Islet precursor cell (in vitro differentiated cells): ENCODE measurements at regions not wholly inside any gene's neighbourhood (a gene's known extent, or its start where the extent isn't known, plus 50 kb on each side); places are given as distances from the start of the nearest gene placed in this dataset.
"Not testable (repeated sequence)": the region's sequence is repeated elsewhere in the genome, so short reads cannot be mapped to it uniquely, and the experiment has no call there.

Experiments used
- DNase-seq: peaks from one replicate; pipeline ENCODE4 v3.0.0-alpha.2; 2018

DNA sequence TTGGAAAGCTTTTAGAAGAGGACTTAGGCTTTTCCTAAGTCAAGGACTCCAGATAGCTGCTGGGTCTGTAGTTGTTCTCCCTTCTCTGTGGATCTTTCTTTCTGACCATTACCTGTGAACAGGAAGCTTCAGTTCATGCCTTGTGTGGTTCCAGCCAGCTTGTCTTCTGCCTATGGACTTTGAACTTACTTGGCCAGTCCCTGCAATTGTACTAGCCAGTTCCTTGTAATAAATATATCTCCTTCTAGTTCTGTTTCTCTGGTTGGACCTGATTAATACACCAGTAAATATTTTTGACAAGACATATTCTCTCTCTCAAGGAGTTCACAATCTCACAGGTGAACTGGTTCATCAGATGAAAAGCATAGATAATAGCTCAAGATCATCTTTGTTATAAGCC, 341.3 kb upstream of the DPPA4 start:
- no peak for DNase-seq

DNA sequence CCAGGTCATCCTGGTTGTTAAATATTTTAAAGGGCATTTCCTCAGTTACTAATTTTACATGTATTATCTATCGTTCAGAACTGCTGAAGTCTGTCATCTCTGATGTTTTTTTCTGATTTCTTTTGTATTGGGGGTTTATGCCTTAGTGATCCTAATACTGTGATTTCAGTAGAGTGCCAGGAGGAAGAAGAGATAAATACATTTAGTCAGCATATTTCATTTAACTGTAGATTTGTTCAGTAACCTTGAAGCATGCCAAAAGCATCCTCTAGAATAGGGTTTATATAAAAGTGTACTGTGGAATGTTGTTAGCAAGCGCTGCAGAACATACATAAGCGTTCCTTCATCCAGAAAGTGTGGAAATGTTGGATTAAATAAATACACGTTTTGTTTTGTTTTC, 342.3 kb upstream of the DPPA4 start:
- DNase-seq, result no peak

DNA sequence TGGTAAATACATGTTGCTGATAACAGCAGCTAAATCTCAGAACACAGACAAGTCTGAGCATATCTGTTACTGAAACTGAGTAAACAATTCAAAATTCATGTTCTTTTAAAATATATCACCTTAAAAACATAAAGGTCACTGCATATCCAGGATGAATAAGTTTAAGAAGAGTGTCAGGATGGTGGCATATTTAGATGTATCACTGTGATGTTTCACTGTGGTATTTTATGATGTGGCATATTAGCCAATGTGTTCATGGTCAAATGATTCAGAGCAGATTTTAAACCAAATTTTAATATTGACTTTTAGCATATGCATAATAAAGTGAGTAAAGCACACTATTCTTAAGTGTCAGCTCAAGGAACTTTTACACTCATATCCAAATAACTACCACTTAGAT, 346.4 kb upstream of the DPPA4 start:
- no peak for DNase-seq

- DNase-seq, result peak; percentile 90
Measured at GRCh38 chr3:109685084-109686079, 348.0 kb upstream of the DPPA4 start.

DNA sequence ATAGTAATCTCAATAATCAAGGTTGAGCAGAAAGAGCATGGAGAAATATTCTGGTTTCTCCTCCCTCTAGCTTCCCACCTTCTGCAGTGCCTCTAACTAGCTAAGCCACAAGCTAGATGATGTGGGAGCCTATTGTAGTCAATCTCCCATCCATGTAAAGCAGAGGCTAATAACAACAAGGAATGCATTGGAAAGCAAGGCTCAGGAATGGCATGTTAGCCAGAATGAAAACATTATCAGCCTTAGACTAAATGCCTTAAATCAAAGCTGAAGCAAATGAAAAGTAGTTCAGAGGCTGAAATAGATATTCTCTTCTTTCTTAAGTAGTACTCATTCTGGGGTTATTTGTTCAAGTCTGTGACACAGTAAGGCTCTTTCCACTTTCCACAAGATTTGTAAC, 350.3 kb upstream of the DPPA4 start:
- no peak for DNase-seq

DNA sequence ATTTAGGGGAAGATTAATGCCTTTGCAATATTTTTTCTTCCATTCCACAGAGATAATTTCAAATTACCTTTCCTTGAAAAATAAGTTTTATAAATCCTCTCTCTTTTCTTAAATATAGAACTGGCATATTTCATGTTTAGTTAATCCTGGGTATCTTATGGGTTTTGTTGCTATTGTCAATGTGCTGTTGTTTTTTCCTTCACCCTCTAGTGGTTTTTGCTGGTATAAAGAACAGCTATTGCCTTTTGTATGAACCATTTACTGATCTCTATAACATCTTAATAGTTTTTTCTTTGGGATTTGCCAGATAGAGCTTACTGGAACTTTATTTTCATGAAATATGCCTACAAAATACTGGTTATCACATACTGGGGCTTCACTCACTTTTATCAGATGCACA, 359.6 kb upstream of the DPPA4 start:
- DNase-seq, result no peak

GRCh38 chr3:109702252-109702651, 364.9 kb upstream of the DPPA4 start:
- no peak for DNase-seq

GRCh38 chr3:109702976-109703375, 365.6 kb upstream of the DPPA4 start:
- DNase-seq, result no peak

DNA sequence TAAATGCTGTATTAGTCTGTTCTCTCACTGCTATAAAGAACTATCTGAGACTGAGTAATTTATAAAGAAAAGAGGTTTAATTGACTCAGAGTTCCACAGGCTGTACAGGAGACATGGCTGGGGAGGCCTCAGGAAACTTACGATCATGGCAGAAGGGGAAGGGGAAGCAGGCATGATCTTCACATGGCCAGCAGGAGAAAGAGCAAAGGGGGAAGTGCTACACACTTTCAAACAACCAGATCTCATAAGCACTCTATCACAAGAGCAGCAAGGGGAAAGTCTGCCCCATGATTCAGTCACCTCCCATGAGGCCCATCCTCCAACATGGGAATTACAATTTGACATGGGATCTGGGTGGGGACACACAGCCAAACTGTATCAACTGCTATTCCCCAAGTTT, 367.8 kb upstream of the DPPA4 start:
- DNase-seq, result not testable (repeated sequence)

DNA sequence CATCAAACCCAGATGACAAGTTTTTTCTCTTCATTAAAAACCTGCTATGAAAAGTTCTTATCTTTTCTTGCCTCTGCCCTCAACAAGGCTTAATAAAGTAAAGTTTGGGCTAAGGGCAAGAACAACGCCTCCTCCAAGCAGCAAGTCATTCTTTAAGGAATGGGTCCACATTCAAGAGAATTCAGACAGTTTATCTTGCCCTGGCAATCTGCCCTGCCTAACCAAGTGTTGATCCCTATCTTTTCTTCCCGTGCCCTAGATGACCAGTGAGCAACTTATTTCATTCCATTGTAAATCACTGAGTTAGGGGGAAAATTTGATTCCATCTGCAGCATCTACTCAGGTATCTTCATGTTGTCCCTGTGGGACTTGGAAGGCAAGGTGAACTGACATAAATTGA, 370.3 kb upstream of the DPPA4 start:
- no peak for DNase-seq

DNA sequence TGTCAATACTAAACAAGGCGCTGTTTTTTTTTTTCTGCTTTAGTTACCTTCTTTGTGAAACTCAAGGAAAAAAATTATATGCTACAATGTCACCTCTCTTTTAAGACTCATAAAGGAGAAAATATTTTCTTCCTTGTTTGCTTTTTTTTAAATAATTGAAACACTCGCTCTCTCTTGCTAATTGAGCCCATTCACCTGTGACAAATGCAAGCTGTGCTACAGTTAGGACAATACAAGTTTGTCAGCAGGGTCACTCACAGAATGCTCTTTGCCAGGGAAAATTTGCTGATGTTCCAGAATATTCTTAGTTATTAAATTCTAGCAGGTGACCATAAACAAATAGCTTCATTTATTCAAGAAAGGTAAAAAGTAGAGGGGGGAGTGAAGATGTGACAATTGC, 375.9 kb upstream of the DPPA4 start:
- DNase-seq, result no peak

GRCh38 chr3:109715707-109716106, 378.4 kb upstream of the DPPA4 start:
- peak; percentile 57 for DNase-seq

DNA sequence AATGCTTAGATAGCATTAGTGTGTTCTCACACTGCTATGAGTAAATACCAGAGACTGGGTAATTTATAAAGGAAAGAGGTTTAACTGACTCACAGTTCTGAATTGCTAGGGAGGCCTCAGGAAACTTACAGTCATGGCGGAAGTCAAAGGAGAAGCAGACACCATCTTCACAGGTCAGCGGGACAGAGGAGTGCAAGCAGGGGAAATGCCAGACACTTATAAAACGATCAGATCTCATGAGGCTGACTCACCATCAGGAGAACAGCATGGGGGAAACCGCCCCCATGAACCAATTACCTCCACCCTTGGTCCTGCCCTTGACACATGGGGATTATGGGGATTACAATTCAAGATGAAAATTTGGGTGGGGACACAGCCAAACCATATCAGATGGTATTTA, 381.5 kb upstream of the DPPA4 start:
- no peak for DNase-seq

DNA sequence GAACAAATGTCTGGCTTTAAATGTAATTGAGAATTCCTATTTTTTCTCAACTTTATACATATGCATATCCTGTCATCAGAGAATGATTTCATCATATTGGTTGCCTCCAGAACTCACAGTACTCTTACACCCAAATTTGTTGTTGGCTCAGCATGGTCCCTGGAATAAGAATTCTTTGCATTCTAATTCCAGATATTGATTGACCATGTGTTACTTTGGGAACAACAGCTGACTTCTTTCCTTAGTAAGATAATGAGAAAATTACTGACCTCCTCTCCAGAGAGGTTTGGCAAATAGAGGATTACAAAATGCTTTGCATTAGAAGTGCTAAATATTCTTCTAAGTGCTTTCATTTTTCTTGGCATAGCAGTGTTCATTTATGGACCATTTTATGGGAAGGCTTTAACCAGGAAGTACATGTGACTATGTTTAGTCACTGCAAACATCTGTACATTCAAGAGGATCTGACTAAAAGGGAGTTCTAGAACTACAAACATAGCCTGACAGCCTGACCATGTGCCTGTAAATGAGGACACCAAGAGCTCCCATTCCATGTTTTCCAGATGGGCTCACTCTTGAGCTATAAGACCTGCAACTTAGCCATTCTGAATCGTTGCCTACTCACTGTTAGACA, 391.6 kb upstream of the DPPA4 start:
- no peak for DNase-seq

- peak; percentile 64 for DNase-seq
Measured at GRCh38 chr3:109731639-109732473, 394.5 kb upstream of the DPPA4 start.

DNA sequence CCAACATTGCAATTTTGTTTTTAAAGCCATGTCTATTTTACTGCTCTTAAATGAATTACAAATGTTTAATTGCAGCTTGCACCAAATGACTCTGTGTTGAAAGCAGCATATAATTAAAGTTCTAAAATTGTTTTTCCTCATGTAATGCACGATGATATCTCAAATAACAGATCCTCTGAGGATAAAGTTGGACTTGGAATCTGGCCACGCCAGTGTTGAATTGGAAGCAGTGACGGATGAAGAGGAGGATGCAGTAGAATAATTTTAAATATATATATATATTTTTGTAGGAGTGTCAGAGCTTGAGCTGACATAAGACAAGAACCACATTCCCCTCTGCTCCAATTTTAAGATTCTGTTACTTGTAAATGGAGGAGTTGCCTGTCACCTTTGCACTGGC, 406.6 kb upstream of the DPPA4 start:
- DNase-seq, result no peak

DNA sequence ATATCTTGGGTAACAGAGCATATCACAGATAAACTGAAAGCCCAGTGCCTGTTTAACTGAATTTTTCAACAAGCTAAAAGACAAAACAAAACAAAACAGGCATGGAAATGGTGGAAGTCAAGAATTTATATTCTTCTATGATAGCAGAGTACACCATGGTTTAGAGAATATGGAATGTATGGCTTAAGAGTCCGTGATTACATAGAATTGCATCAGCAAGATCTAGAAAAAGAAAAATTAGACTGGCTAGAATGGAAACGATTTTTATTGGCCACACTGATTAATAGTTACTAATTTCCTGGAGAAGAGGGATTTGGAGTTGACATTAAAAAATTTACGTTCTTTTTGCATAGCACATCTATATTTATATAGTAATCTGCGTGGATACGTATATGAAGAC, 435.2 kb upstream of the DPPA4 start:
- DNase-seq, result no peak

DNA sequence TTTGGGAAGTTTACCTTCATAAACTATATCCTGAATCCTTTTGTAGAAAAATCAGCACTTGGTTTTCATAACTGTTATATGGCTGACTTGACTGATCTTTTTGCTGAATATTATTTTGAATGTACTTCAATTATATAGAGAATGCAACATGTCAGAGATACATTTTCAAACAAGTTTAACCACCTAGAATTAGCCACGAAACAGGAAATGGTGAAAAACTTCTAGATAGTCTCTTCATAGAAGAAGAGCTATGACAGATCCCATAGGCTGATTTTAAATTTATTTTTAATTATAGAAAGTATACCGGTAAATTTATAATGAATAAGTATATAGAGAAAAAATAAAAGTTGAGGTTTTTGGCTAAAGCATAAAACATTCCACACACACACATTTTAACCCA, 436.8 kb upstream of the DPPA4 start:
- DNase-seq, result no peak

DNA sequence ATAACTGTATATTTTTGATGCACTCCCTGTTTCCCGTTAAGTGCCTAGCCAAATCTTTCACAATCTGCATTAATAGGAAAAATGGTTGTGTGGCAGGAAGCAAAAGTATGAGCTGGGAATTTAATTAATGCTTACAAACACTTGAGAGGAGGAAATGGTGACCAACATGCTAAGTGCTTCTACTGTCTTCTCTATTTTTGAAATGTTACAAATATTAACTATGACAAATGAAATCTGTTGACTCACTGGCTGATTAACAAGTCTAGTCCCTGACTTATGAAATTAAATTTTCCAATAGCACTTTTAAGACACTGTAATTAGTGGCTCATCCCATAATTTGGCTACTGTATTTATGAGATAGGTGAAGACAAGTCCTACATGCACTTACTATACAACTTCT, 446.9 kb upstream of the DPPA4 start:
- DNase-seq, result no peak

DNA sequence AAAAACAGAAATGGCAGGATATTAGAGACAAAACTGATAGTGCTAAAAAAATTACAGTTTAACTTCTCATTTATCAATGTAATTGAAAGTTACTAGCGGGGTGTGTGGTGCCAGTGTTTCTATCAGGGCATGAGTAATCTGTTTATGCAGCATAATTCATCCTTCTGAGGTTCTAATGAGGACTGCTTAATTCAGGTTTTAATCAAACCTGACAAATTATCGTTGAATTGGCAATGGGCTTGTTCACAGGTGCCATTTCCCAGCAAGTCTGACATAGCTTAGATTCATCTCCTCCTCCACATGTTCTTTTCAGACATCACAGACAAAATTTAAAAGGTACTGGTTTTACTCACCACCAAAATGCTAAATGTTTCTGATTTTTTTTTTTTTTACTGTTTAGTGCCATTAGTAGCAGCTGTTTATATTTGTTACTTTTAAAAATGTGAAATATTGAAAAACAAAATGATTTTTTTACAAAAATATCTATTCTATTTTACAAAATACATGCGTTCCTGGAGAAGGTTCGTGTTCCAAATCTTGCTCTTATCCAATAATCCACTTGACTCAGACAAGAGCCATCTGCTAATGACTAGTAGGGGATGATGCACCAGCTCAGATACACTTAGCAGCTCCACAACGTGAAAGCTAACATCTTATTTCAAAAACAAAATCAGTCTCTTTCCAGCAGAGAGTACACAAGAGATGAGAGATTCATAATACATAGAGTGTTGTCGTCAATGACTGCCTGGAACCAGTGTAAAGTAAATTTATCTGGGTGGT, 447.7 kb upstream of the DPPA4 start:
- no peak for DNase-seq

DNA sequence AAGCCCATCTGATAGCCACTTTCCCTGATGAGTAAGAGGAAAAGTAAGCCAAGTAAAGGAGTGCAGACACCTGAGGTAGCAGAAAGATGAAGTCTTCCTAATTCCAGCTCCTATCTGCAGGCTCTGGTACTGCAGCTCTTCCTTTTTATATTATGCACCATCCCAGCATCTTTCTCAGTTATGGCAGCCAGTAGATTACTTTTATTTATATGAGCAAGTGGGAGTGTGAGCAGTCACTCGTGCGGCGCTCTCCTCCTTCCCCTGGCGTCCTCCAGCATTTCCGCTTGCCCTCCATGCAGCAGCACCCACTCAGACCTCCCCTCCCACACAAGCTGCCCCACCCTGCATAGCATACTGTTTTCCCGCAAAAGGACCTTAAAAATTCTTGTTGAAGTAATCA, 465.9 kb upstream of the DPPA4 start:
- no peak for DNase-seq

DNA sequence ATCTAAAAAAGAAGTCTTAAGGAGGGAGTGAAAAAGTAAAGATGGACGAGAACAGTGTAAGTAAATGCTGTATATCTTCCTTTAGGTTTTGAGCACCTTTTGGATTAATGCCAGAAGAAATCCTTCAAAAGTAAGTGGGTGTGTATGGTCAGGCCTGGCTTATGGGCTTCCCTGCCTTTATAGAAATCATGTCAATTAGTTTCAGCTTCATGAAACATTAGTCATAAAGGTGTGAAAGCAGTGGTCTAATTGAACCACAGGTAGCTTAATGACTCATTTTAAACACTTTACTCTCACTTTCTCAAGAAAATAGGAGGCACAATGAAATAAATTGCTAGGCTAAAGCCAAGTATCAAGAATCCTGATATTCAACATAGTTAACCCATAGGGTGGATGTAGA, 467.4 kb upstream of the DPPA4 start:
- DNase-seq, result no peak

- no peak for DNase-seq
Measured at GRCh38 chr3:109806929-109807328, 469.6 kb upstream of the DPPA4 start.
